HG02678 (cell line): ENCODE measurements at regions not wholly inside any gene's neighbourhood (a gene's known extent, or its start where the extent isn't known, plus 50 kb on each side); places are given as distances from the start of the nearest gene placed in this dataset.
"Not testable (repeated sequence)": the region's sequence is repeated elsewhere in the genome, so short reads cannot be mapped to it uniquely, and the experiment has no call there.

Experiments used
- ATAC-seq: cut with Tn5 transposase; IDR thresholded peaks from one replicate; pipeline ENCODE4 v1.9.1; 2021; ENCODE audit warnings: mild to moderate bottlenecking, moderate library complexity; ENCODE audit not compliant: unreplicated experiment

DNA sequence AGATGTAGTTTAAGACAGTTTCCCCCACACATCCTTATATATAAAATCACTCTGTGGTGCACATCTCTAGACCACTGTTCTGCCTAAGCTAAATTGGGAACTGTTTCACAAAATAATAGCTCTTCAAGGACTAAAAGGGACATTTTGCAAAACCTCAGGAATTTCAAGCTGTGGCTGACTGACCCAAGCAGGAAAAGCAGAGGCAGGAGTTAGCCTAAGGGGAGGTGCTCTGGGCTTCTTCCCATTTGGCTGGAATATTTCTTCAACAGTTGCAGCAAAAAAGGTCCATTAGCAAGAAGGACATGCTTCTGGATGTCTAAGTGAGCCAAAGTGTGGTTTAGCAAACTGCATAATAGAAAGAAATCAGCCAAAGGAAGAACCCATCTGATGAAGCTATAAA, 551.2 kb upstream of the ANKRD30A start:
- no peak for ATAC-seq

DNA sequence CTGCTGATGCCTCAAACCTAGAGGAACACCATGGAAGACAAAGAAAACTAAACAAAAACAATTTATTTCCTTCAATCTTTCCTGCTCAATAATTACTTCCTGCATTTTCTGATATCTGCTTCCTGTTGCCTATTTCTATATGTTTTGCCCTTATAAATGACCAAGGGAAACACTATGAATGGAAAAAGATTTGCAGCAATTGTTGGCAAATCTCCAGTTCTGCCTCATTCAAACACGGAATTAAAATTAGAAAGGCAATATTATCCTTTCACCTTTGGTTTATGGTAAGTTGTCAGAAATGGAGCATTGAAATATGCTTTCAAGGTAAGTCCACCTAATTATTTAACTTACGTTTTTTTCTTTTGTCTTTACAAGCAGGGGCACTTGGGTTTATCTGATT, 552.2 kb upstream of the ANKRD30A start:
- ATAC-seq: no peak

DNA sequence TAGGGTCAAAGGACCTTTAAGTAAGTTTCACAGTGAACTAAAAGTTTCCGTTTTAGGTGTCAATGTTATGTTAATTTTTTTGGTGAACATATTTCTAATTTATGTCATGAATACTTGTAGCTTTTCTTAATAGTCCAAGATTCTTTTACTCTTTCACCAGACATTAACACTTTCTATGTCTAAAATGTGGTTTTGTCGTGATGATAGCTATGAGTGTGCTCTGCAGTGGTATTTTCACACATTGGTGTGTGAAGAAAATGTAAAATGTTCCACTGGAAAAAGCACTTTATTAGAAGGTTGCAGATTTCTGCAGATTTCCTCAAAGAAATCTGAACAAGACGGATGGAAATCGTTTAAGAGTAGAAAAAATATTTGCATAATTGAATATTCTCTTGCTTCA, 561.0 kb upstream of the ANKRD30A start:
- no peak for ATAC-seq

DNA sequence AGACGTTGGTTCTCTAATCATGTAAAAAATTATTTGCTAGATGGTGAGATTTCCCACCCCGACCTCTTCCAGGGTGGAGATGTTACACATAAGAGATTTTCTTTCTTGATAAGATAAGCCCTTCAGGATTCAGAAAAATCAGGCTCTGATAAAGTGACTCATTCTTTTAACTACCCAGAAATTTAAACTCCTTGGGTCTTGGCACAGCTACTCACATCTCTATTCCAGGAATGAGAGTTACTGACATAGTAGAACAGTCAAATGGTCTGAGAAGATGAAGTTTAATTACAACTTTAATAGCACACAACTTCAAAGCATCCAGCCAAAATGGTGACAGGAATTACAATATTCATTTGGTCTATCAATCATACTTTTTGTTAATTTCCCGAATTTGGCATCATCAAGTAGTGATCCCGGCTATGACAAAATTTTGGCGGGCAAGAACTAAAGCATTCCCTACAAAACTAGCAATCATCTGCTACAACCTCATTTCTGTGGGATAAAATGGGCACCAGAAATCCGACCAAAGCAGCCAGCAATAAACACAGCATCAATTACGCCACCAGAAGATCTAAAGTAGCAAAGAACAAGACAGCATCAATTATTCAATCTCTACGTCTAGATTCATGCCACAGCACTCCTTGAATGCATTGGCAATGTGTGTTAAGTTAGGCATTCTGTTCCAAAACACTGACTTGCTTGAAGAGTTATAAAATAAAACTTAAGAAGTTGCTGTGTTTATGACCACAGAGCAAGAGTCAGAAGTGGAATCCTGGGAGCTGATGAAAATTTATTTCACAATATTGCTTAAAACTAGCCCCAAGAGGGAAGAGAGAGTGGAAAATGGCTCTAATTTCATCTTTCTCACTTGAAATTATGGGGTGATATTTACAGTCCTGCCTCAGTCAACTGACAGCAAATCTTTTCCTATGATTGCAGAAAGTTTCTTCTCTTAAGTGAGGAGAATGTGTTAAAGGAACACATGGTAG, 565.7 kb upstream of the ANKRD30A start:
- no peak for ATAC-seq

DNA sequence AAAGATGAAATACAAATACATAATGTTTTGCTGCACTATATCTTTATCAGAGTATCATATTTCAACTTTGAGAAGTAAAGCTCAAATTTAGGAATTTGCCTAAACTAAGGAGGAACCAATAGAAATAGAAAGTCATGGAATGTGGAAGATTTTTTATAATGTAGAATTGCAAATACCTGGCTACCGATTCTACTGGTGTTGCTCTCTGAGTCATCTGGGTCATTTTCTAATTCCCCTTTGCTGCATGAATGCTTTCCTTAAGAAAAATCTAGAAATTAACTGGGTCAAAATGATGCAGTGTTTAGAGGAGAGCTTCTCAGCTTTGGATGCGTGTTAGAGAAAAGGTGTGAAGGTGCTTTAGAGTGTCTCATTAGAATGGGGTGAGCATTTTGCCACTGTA, 568.9 kb upstream of the ANKRD30A start:
- no peak for ATAC-seq

DNA sequence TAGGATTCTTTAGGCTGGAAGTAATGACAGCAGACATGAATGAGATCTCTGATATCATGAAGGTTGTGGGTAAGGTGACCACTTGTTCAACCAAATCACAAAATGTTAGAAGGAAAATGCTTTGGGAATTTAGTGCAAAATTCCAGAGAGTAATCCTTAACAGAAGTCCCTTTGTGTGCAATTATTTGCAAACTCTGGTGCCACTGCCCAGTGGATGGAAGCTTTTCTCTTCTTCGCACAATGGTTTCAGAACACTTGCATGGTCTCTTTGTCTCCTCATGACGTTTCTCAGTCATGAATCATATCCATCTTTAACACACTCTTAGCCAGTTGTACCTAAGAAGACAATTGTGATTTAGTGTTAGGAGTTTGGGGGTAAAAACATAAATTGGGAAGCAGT, 570.4 kb upstream of the ANKRD30A start:
- no peak for ATAC-seq

DNA sequence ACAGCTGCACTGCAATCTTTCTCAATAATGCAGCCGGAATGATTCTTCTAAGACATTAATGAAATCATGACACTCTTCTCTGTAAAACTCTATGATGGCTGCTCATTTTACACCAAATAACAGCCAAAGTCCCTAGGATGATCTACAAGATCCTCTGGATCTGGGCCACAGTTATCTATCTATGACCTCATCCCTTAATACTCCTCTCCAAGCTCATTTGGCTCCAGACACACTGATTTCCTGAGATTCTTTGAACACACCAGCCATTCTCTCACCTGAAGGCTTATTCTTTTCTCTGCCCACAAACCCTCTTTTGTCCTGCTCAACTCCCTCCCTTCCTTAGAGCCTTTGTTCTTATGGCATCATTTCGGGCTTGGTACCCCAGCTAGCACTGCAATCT, 577.4 kb upstream of the ANKRD30A start:
- ATAC-seq: no peak

DNA sequence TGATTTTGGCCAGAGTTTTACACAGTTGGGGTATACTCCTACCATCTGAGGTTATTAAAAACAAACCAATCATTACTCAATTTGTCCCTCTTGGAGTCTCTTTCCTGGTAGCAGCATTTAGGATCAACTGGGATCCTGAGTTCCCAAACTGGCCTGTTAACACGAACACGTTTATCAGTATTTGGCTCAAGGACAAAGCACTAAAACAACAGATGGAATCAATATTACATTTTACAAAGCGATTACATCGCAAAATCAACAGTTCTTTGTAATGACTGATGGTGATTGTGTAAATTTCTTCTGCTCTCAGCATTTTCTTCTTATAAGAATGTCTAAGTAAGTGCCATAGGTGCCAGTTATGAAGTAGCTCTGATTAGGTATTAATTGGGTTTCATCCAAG, 582.9 kb upstream of the ANKRD30A start:
- ATAC-seq: no peak

DNA sequence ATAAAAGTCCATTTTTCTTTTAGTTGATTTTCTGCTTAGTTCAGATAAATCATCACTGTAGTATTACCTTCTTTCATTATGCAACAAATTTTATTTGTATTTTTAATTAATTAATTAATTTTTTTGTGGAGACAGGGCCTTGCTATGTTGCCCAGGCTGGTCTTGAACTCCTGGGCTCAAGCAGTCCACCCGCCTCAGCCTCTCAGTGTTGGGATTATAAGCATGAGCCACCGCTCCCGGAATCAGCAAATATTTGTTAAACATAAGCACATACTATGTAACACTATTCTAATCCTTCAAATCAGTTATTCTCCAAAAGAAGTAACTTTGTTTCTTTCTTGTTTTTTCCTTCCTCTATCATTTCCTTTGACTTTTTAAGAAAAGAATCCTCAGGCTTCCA, 584.8 kb upstream of the ANKRD30A start:
- no peak for ATAC-seq

DNA sequence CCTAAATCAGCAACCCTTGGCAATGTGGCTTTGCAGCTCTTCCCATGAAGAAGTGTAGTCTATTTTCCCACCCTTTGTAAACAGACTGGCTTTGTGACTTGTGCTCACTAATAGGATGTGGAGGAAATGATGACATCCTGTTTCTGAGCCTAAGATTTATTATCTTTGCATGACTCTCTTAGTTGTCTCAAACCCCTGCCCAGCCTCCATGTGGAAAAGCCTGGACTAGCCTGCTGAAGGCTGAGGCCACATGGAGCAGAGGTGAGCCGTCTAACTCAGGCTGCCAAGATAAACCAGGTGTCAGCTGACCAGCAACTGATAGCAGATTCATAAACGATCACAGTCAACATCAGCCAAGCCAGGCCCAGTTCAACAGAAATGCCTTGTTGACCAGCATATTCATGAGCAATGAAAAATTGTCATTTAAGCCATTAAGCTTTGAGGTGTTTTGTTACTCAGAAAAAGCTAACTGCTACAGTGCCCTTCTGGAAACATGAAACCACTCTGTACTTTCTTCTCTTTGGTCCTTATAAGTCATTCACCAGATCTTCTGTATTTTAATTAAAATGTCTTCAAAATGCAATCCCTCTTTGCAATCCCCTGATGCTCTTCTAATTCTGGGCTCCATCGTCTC, 586.3 kb upstream of the ANKRD30A start:
- ATAC-seq: no peak

DNA sequence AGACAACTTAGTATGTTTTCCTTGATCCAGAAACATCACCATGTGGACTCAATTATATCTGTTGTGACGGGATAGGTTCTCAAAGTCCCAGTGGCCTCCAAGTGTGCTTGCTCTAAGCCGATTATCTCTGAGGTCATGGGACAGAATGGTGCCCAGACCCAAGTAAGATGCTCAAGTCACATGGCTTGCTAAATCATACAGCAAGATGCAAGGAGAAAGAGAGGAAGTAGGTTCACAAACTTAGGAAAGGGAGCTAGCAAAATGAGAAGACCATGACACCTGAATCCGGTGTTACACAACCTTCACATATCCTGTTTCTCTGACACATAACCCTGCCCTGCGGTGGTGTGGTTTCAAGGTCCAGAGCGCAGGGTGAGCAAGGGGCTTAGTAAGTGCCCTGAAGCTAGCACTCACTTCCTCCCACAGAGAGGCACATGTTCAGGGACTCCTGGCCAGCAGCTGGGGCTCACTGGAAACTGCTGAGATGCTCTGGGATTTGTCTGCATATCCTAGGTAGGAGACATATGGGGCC, 590.9 kb upstream of the ANKRD30A start:
- ATAC-seq: peak; percentile 100

DNA sequence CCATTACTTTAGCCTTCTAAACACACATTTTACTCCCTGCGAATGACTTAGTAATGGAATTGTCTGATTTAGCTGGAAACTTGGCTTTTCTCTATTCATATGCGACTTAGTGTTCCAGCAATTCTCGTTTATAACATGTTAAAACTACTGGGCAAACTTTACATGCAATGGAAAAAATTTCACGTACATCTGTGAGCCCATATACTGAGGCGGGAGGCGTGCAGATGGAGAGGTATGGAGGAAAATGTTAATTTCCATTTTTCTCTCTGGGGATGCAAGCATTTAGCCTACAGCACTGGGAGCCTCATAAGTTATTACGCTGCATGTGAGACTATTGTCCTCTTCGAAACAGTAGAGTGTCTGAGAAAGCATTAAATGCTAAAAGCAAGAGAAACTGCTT, 591.5 kb upstream of the ANKRD30A start:
- ATAC-seq: no peak

DNA sequence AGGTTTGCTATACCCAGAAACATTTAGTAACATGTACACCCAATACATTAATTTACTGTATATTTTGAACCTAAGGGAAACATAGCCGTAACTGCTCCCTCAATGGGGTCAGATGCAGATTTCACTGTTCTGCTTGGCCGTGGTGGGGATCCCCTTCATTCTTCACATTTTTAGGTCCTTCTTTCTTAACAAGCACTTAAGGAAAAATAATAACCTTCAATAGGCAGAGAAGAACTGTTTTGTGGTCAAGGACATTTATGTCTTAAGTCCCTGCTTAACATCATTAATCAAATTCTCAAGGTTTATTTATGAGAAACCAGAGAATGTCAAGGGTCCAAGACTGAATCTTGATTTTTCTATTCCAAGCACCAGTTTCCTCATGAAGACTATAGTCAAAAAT, 592.1 kb upstream of the ANKRD30A start:
- no peak for ATAC-seq

DNA sequence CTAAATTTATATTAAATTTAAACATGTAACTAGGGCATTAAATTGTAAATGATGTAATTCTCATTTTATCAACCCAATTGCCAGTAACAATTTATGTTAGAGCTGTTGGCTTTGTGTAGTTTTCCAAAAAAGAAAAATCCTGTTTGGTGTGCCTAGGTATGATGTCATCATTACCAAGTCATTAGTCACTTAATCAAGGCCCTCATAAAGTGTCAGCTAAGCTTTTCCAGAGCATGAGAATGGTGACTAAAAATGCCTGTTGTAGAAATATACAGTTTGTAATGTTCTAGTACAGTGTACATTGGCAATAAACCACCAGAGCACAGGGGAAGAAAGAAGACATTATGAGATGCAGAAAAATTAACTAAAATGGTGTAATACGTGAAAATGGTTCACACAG, 593.8 kb upstream of the ANKRD30A start:
- ATAC-seq: no peak

DNA sequence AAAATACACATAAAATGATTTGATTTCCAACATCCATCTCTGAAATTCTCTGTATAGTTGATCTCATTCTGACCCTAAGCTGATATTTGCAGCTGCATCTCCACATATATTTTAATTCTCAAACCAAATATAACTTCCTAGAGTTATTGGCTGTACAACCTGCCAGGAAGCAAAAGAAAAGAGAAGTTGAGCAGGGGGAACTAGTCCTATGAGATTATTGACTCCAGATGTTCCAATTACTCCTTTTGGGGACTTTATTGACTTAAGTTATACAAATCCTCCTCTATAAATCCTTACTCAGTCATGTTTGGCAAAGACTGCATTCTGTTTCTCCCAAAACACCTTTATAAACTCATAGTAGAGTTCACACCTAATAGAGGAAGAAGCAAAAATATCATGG, 599.4 kb upstream of the ANKRD30A start:
- no peak for ATAC-seq

DNA sequence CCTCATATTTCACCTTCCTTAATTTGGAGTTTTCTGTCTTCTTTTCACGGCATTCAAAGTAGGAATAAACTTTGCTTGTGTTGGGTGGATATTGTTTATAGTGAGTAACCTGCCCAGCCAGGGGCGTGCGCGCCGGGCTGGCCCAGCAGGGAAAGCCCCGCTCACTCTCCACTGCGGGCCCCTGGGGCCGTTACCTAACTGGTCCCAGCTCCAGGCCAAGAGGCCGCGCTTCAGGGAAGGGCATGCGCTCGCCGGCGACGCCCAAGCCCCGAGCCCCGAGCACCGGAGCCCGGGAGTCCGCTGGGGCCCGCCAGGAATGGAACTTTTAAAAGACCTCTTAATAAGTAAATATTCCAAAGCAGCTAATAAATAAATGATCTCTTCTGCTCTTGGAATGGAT, 601.3 kb upstream of the ANKRD30A start:
- not testable (repeated sequence) for ATAC-seq

DNA sequence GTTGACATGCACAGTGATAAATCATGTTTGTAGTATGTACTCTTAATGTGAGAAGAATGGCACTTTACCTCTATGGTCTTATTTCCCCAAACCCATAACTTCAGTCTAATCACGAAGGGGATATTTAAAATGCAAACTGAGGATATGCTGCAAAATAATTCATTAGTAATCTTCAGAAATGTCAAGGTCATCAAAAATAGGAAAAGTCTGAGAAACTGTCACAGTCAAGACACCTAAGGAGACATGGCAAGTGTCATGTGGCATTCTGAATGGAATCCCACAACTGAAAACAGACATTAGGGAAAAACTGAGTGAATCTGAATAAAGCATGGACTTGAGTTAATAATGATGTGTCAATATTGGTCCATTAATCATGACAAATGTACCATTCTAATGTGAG, 605.5 kb upstream of the ANKRD30A start:
- ATAC-seq: no peak

DNA sequence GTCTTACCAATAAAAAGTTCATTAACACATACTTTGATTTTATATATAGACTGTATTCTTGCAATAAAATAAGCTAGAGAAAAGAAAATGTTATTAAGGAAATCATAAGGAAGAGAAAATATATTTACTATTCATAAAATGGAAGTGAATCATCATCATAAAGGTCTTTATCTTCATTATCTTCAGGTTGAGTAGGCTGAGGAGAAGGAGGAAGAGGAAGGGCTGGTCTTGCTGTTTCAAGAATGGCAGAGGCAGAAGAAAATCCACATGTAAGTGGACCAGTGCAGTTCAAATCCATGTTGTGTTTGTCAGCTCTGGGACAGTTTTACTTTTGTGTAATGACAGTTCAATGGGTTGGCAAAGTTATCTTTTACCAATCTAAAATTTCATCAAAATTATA, 609.1 kb upstream of the ANKRD30A start:
- ATAC-seq: no peak

DNA sequence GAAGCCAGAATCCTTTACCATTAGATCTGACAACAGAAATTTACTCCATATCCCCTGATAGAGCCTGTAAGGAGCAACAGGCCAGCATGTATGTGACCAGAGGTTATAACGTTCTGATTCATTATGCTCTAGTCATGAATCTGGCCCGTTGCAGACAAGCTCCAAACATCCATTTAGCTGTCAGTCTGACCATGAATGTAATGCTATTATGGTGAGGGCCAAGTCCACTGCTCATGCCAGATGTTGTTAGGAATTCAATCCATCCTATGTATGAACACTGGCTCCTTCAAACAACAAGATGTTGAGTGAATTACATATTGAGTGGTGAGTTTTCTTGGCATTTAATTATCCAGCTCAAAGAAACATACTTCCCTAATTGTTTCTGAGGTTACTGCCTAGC, 610.1 kb upstream of the ANKRD30A start:
- ATAC-seq: no peak

DNA sequence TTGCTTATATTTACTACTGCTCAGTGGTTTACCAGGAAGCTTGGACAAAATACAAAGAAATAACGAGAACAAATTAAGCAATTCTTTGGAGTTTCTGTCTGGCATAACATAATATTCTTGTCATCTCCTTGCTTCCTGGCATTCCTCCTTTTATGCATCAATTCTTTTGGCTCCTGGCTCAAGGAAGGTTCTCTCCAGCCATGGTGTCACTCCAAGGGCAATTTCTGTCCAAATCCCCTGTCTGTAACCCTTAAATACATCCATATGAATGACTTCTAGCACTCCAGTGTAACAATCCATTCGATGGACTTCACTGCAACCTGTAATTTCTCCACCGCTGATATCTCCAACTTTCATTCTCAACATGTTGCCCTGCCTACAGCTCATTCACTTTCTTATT, 617.7 kb upstream of the ANKRD30A start:
- no peak for ATAC-seq

DNA sequence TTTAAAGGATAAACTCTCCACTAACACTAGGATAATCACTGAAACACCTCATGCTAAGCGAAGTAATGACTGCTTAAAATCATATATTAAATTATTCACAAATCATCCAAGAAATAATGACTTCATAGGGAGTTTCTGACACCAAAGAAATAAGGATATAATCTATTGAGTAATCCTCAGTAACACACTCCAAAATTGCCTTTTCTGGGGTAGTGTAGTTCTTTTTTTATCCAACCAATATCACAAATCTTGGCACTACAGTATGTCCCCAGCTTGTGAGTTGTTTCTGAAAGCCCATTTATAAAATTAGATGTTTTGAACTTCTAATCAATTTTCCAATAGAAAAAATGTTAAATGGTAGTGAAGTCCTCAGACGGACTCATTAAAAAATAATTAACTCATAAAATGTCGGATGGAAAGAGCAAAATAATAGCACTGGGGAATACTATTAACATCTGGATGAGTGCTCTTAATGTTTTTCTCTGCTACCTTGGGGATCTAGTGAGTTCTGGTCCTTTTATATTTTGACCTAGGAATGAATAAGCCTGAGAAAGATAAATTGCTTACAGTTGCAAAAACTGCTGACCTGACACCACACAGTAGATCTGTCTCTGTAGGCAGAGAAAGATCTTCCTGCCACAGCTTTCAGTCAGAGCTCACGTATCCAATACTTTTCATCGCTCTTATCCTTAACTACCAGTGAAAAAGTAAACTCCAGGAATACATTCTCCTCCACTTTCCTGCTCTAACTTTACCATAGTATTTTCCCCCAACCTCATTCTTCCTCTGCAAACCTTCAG, 618.5 kb upstream of the ANKRD30A start:
- ATAC-seq: no peak
